GM18505 (cell line): ENCODE measurements at regions not wholly inside any gene's neighbourhood (a gene's known extent, or its start where the extent isn't known, plus 50 kb on each side); places are given as distances from the start of the nearest gene placed in this dataset.
"Not testable (repeated sequence)": the region's sequence is repeated elsewhere in the genome, so short reads cannot be mapped to it uniquely, and the experiment has no call there.

Source experiments
- ATAC-seq: cut with Tn5 transposase; IDR thresholded peaks from one replicate; pipeline ENCODE4 v1.9.1; 2021; ENCODE audit not compliant: unreplicated experiment
- POLR2A ChIP-seq: IDR thresholded peaks from 4 replicates; pipeline ENCODE4 v1.6.1; 2011; ENCODE audit warnings: borderline replicate concordance; ENCODE audit not compliant: insufficient read depth, insufficient read length; ENCODE audit errors: extremely low read depth

DNA sequence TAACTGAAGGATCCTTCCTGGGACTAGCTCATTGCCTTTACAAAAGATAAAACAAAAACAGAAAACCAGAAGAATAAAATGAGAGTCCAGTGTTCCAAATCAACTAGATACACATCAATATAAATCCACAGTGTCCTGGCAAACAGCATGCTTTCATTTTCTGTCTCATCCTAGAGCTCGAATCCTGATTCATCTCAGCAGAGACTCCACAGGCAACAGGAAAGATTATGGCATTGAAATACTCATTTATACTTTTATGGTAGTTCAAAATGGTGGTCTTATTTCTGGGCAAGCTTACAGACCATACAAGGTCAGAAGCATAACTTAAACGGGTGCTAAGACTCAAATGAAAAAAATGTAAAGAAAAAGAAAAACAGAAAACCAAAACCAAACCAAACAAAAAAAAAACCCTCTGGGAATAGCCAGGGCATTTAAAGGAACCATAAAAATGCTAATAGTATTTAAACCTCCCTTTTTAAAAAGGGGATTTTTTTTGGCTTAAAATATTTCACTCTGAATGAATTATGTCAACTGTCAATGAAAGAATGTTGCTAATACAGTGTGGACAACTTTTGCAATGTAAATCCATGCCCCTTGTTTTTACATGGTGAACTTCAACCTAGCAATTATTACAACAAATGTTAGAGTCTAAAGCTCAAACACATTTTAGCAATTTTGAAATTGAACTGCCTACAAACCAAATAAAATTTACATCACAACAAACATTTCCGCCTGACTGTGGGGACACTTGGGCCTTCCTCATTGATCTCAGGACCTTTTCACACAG, 57.9 kb downstream of the GPR101 start:
- TF ChIP-seq POLR2A: no peak
- no peak for ATAC-seq

GRCh38 chrX:136967966-136968365, 65.8 kb downstream of the GPR101 start:
- TF ChIP-seq POLR2A: no peak
- ATAC-seq: no peak

DNA sequence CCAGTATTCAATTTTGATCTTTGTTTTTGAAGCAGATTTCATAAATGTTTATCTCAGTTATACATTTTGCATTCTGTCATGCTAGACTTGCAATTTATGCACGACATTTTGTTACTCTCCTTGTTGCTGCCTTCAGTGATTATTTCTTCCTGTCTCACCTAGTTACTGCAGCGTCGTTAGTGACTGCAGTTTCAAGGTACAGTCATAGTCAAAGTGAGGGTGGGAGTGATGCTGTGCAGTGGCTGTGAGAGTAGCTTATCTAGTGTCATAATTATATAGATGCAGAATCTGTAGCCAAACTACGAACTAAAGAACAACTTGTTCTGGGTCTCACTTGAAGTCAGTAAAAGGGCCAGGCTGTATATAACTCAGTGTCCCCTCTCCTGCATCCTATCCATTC, 69.8 kb downstream of the GPR101 start:
- no peak for ATAC-seq
- TF ChIP-seq POLR2A: no peak

GRCh38 chrX:136961594-136962135, 72.1 kb downstream of the GPR101 start:
- no peak for ATAC-seq

GRCh38 chrX:136954930-136955329, 74.4 kb upstream of the RBMX start:
- no peak for TF ChIP-seq POLR2A

More at GRCh38 chrX:136961594-136962135, 72.1 kb downstream of the GPR101 start:
- TF ChIP-seq POLR2A: no peak

DNA sequence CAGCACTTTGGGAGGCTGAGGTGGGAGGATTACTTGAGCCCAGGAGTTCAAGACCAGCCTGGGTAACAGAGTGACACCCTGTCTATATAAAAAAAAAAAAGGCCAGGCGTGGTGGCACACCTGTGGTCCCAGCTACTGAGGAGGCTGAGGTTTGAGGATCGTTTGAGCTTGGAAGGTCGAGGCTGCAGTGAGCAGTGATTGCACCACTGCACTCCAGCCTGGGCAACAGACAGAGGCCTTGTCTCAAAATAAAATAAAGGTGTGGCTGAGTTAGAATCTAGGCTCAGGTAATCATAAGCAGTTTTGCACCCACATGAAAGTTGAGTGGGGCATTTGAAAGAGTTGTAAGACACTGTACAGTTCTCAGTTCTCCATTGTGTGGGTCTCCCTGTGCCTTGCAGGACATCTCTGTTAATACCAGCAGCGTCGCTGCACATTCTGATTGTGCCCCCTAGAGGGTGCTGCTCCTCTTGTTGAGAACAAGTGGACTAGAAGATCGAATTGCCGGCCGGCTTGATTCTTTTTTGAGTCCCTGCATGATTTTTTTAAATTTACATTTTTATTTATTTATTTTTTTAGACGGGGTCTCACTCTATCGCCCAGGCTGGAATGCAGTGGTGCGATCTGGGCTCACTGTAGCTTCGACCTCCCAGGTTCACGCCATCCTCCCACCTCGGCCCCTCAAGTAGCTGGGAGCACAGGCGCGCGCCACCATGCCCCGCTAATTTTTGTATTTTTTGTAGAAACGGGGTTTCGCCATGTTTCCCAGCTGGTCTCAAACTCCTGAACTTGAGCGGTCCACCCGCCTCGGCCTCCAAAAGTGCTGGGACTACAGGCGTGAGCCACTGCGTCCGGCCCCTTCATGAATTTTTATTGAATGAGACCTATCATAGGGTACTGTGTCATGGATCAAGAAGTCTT, 73.6 kb upstream of the RBMX start:
- TF ChIP-seq POLR2A: no peak
- peak; percentile 93 for ATAC-seq

More at GRCh38 chrX:136954930-136955329, 74.4 kb upstream of the RBMX start:
- no peak for ATAC-seq

- ATAC-seq: no peak
- no peak for TF ChIP-seq POLR2A
Measured at GRCh38 chrX:136950211-136950610, 69.7 kb upstream of the RBMX start.

- no peak for ATAC-seq
- TF ChIP-seq POLR2A: no peak
Measured at GRCh38 chrX:136941396-136942337, 61.1 kb upstream of the RBMX start.

- TF ChIP-seq POLR2A: no peak
- ATAC-seq: no peak
Measured at GRCh38 chrX:136936183-136936549, 55.6 kb upstream of the RBMX start.

- not testable (repeated sequence) for ATAC-seq
Measured at GRCh38 chrX:136935533-136936182, 55.1 kb upstream of the RBMX start.

DNA sequence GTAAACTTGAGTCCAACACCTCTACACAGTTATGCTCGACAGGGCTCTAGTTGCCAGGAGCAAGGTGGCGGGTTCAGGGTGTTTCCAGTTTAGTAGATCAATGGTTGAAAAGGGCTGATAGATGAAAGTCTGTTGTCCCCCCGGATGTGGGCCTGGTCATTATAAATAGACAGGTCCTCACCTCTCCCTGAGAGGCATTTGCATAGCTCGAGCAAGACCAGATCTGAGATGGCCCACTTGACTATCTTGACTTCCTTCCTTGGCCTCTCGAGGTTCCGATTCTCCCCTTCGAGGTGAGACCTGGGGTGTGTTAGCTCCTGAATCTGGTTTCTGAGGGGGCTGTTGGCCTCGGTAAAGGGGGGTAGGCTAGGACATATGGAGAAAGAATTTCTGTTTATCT, 54.1 kb upstream of the RBMX start:
- not testable (repeated sequence) for ATAC-seq

DNA sequence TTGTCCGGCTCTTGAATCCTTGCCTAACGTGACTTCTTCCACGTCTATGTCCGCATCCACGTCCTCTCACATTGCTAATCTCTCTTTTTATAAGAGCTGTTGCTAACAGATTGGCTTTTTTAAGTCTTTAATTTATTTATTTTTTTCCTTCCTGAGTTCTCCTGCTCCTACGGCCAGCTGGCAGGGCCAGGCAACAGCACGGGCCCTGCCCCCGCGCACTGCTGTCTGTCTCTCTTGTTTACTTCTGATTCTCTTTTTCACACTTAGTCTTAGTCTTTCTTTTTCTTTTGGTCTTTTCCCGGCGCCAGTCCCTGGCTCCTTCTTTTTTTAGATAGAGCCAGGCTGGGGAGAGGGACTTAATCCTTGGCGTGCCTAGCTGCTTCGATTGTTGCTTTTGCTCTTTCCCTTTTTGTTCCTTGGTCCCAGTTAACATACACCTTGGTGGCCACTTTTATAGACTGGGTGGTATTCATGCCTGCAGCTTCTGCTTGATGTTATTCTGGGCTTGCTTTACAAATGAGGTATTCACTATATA, 53.2 kb upstream of the RBMX start:
- TF ChIP-seq POLR2A: no peak
- no peak for ATAC-seq
